ENCODE measurements at regions not wholly inside any gene's neighbourhood (a gene's known extent, or its start where the extent isn't known, plus 50 kb on each side); places are given as distances from the start of the nearest gene placed in this dataset.
"Not testable (repeated sequence)": the region's sequence is repeated elsewhere in the genome, so short reads cannot be mapped to it uniquely, and the experiment has no call there.

GRCh38 chr21:34282223-34282622, 81.6 kb upstream of the KCNE2 start:
- Histone ChIP-seq H3K9me3 (ENCODE audit: control insufficient read depth, insufficient read depth, low read length) (no peaks in the 10 kb centered on the region), H3K36me3 (ENCODE audit: control insufficient read depth, insufficient read depth, low read length) (no peaks in the 10 kb centered on the region), H3K4me3 (ENCODE audit: low read length) (no peak overlapping the region), H3K27me3 (ENCODE audit: control insufficient read depth, insufficient read depth, low read length) (no peaks in the 10 kb centered on the region), H3K27ac (ENCODE audit: low read length) (no peak overlapping the region), H3K4me1 (ENCODE audit: control insufficient read depth, insufficient read depth, low read length) (no peaks in the 10 kb centered on the region)
- no CpG with 5 or more reads among the region's 4 CpGs for WGBS (ENCODE audit: insufficient coverage, insufficient read length)
- no peak for DNase-seq (ENCODE audit: low read depth, low spot score)

- H3K36me3 ChIP-seq (ENCODE audit: control insufficient read depth, insufficient read depth, low read length): no peaks in the 10 kb centered on the region
- no peaks in the 10 kb centered on the region for H3K9me3 ChIP-seq (ENCODE audit: control insufficient read depth, insufficient read depth, low read length)
- no peak overlapping the region for H3K27ac ChIP-seq (ENCODE audit: low read length)
- no CpG with 5 or more reads among the region's 4 CpGs for WGBS (ENCODE audit: insufficient coverage, insufficient read length)
- no peaks in the 10 kb centered on the region for H3K4me1 ChIP-seq (ENCODE audit: control insufficient read depth, insufficient read depth, low read length)
- no peaks in the 10 kb centered on the region for H3K27me3 ChIP-seq (ENCODE audit: control insufficient read depth, insufficient read depth, low read length)
- no peak overlapping the region for H3K4me3 ChIP-seq (ENCODE audit: low read length)
- no peak for DNase-seq (ENCODE audit: low read depth, low spot score)
Measured at GRCh38 chr21:34284666-34285065, 79.1 kb upstream of the KCNE2 start.

DNA sequence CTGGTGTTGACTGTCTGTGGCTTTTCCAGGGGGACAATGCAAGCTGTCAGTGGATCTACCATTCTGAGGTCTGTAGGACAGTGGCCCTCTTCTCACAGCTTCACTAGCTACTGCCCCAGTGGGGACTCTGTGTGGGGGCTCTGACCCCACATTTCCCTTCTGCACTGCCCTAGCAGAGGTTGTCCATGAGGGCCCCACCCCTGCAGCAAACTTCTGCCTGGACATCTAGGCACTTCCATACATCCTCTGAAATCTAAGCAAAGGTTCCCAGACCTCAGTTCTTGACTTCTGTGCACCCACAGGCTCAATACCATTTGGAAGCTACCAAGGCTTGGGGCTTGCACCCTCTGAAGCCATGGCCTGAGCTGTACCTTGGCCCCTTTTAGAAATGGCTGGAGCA, 75.8 kb upstream of the KCNE2 start:
- H3K36me3 ChIP-seq (ENCODE audit: control insufficient read depth, insufficient read depth, low read length); H3K4me3 ChIP-seq (ENCODE audit: low read length); H3K4me1 ChIP-seq (ENCODE audit: control insufficient read depth, insufficient read depth, low read length); DNase-seq (ENCODE audit: low read depth, low spot score); H3K9me3 ChIP-seq (ENCODE audit: control insufficient read depth, insufficient read depth, low read length); H3K27ac ChIP-seq (ENCODE audit: low read length); H3K27me3 ChIP-seq (ENCODE audit: control insufficient read depth, insufficient read depth, low read length): not testable (repeated sequence)

GRCh38 chr21:34289856-34290255, 74.0 kb upstream of the KCNE2 start:
- DNase-seq (ENCODE audit: low read depth, low spot score): no peak
- Histone ChIP-seq H3K27me3 (ENCODE audit: control insufficient read depth, insufficient read depth, low read length) (no peaks in the 10 kb centered on the region), H3K36me3 (ENCODE audit: control insufficient read depth, insufficient read depth, low read length) (no peaks in the 10 kb centered on the region), H3K4me3 (ENCODE audit: low read length) (no peak overlapping the region), H3K27ac (ENCODE audit: low read length) (no peak overlapping the region), H3K9me3 (ENCODE audit: control insufficient read depth, insufficient read depth, low read length) (no peaks in the 10 kb centered on the region), H3K4me1 (ENCODE audit: control insufficient read depth, insufficient read depth, low read length) (no peaks in the 10 kb centered on the region)
- no CpG with 5 or more reads among the region's 1 CpG for WGBS (ENCODE audit: insufficient coverage, insufficient read length)

- no peaks in the 10 kb centered on the region for H3K9me3 ChIP-seq (ENCODE audit: control insufficient read depth, insufficient read depth, low read length)
- no CpG with 5 or more reads among the region's 2 CpGs for WGBS (ENCODE audit: insufficient coverage, insufficient read length)
- no peak overlapping the region for H3K4me3 ChIP-seq (ENCODE audit: low read length)
- no peaks in the 10 kb centered on the region for H3K36me3 ChIP-seq (ENCODE audit: control insufficient read depth, insufficient read depth, low read length)
- no peak overlapping the region for H3K27ac ChIP-seq (ENCODE audit: low read length)
- no peaks in the 10 kb centered on the region for H3K27me3 ChIP-seq (ENCODE audit: control insufficient read depth, insufficient read depth, low read length)
- DNase-seq (ENCODE audit: low read depth, low spot score): no peak
- no peaks in the 10 kb centered on the region for H3K4me1 ChIP-seq (ENCODE audit: control insufficient read depth, insufficient read depth, low read length)
Measured at GRCh38 chr21:34296878-34297277, 66.9 kb upstream of the KCNE2 start.

DNA sequence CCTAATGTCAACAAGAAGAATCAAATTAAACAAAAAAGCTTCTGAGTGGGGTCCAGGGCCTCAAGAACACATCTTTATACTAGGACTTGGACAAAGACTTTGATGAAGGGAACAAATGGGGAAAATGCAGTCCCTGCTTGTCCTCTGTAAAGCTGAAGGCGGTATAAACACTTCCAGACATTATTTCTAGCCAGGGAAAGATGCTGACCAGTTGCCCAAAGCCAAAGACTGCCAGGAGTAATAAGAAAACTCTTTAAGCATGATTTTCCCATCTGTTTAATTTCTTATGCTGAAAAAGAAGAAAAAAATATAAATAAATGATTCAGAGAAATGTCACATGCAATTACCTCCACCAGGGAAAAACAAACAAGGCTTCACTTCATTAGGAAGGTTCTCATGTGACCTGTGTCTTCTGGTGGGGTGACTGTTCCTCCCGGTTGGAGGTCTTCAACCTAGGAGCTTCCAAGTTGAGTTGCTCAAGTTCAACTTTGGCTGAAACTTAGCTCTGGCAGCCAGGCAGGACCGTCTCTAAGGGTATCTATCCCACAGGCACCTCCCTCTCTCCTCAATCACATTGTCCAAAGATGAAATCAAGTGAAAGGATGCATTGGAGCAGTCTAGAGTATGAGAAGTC, 65.2 kb upstream of the KCNE2 start:
- Histone ChIP-seq H3K36me3 (ENCODE audit: control insufficient read depth, insufficient read depth, low read length) (no peaks in the 10 kb centered on the region), H3K4me1 (ENCODE audit: control insufficient read depth, insufficient read depth, low read length) (no peaks in the 10 kb centered on the region), H3K4me3 (ENCODE audit: low read length) (no peak overlapping the region), H3K27ac (ENCODE audit: low read length) (no peak overlapping the region), H3K9me3 (ENCODE audit: control insufficient read depth, insufficient read depth, low read length) (no peaks in the 10 kb centered on the region), H3K27me3 (ENCODE audit: control insufficient read depth, insufficient read depth, low read length) (no peaks in the 10 kb centered on the region)
- no CpG with 5 or more reads among the region's 3 CpGs for WGBS (ENCODE audit: insufficient coverage, insufficient read length)
- DNase-seq (ENCODE audit: low read depth, low spot score): no peak

DNA sequence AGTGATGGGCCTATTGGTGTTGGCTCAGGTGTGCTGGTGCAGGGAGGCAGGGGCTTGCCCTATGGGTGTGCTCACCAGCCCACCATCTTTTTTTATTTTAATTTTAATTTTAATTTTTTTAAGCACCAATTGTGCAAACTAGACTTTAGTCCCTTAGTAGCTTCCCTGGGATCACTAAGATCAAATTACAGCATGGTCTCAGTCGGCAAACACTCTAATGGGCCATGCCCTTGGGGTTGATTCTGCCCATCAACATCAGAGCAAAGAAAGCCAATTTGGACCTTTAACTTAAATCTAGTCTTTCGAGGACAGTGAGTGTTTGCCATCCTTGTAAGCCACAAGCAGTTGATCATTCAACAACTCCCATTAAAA, 64.7 kb upstream of the KCNE2 start:
- H3K36me3 ChIP-seq (ENCODE audit: control insufficient read depth, insufficient read depth, low read length): no peaks in the 10 kb centered on the region

GRCh38 chr21:34302521-34302920, 61.3 kb upstream of the KCNE2 start:
- Histone ChIP-seq H3K27ac (ENCODE audit: low read length) (no peak overlapping the region), H3K36me3 (ENCODE audit: control insufficient read depth, insufficient read depth, low read length) (no peaks in the 10 kb centered on the region)

More for the DNA sequence above, 64.7 kb upstream of the KCNE2 start:
- H3K4me1 ChIP-seq (ENCODE audit: control insufficient read depth, insufficient read depth, low read length): no peaks in the 10 kb centered on the region
- no peaks in the 10 kb centered on the region for H3K9me3 ChIP-seq (ENCODE audit: control insufficient read depth, insufficient read depth, low read length)
- no peak overlapping the region for H3K27ac ChIP-seq (ENCODE audit: low read length)
- no peaks in the 10 kb centered on the region for H3K27me3 ChIP-seq (ENCODE audit: control insufficient read depth, insufficient read depth, low read length)
- no peak for DNase-seq (ENCODE audit: low read depth, low spot score)
- no CpG with 5 or more reads among the region's 2 CpGs for WGBS (ENCODE audit: insufficient coverage, insufficient read length)
- H3K4me3 ChIP-seq (ENCODE audit: low read length): no peak overlapping the region

DNA sequence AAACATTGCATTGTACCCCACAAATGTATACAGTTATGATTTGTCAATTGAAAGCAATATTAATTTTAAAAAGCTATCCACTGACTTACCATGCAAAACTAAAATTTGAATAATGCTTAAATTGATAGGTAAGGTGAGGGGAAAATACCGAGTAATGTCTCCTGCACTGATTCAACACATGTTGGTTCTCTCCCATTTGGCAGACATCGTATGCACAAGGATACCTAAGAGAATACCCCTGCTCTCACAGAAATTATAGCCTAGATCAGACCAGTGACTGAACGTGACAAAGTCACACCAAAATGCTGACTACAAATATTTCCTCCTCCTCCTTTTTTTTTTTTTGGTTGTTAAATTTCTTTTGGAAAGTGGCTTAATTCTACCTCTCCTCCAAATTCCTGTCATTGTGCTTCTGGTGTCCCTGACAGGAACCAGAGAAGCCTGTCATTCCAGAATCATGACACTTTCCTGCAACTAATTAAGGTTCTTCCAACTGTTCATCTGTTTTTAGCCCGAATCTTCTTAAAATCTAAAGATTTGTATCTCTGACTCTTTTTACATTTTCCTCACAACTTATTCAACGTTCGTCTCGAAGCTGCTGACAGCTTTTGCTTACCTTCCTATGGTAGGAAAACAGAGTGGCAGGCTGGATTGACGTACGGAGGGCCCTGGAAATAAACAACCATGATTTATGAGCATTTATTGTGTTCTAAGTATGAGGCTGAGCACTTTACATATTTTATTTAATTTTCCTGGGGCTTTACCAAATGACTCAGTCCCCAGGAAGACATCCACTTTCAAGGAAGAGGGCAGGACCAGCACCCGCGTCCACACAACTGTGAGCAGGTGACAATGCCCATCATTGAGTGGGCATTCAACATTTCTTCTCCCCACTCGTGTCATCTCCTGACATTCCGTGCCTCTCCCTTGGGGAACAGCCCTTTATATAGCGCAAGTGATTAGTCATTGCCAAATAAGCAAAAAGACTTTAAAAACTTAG, 57.9 kb upstream of the KCNE2 start:
- H3K27me3 ChIP-seq (ENCODE audit: control insufficient read depth, insufficient read depth, low read length): no peaks in the 10 kb centered on the region
- H3K36me3 ChIP-seq (ENCODE audit: control insufficient read depth, insufficient read depth, low read length): no peaks in the 10 kb centered on the region
- no peaks in the 10 kb centered on the region for H3K9me3 ChIP-seq (ENCODE audit: control insufficient read depth, insufficient read depth, low read length)
- DNase-seq (ENCODE audit: low read depth, low spot score): no peak
- no peak overlapping the region for H3K27ac ChIP-seq (ENCODE audit: low read length)
- H3K4me1 ChIP-seq (ENCODE audit: control insufficient read depth, insufficient read depth, low read length): no peaks in the 10 kb centered on the region
- no peak overlapping the region for H3K4me3 ChIP-seq (ENCODE audit: low read length)
- WGBS (ENCODE audit: insufficient coverage, insufficient read length): 100% methylated on average over 4 of the region's 14 CpGs

More at GRCh38 chr21:34302521-34302920, 61.3 kb upstream of the KCNE2 start:
- Histone ChIP-seq H3K4me1 (ENCODE audit: control insufficient read depth, insufficient read depth, low read length) (no peaks in the 10 kb centered on the region), H3K4me3 (ENCODE audit: low read length) (no peak overlapping the region), H3K9me3 (ENCODE audit: control insufficient read depth, insufficient read depth, low read length) (no peaks in the 10 kb centered on the region), H3K27me3 (ENCODE audit: control insufficient read depth, insufficient read depth, low read length) (no peaks in the 10 kb centered on the region)
- DNase-seq (ENCODE audit: low read depth, low spot score): no peak
- no CpG with 5 or more reads among the region's 6 CpGs for WGBS (ENCODE audit: insufficient coverage, insufficient read length)

- DNase-seq (ENCODE audit: low read depth, low spot score): no peak
- Histone ChIP-seq H3K27ac (ENCODE audit: low read length) (no peak overlapping the region), H3K9me3 (ENCODE audit: control insufficient read depth, insufficient read depth, low read length) (no peaks in the 10 kb centered on the region), H3K27me3 (ENCODE audit: control insufficient read depth, insufficient read depth, low read length) (no peaks in the 10 kb centered on the region), H3K4me3 (ENCODE audit: low read length) (no peak overlapping the region), H3K4me1 (ENCODE audit: control insufficient read depth, insufficient read depth, low read length) (no peaks in the 10 kb centered on the region), H3K36me3 (ENCODE audit: control insufficient read depth, insufficient read depth, low read length) (no peaks in the 10 kb centered on the region)
- WGBS (ENCODE audit: insufficient coverage, insufficient read length): no CpG with 5 or more reads among the region's 5 CpGs
Measured at GRCh38 chr21:34307991-34308532, 55.7 kb upstream of the KCNE2 start.
